GM21528 (cell line): ENCODE measurements at regions not wholly inside any gene's neighbourhood (a gene's known extent, or its start where the extent isn't known, plus 50 kb on each side); places are given as distances from the start of the nearest gene placed in this dataset.
"Not testable (repeated sequence)": the region's sequence is repeated elsewhere in the genome, so short reads cannot be mapped to it uniquely, and the experiment has no call there.

Experiments
- ATAC-seq: cut with Tn5 transposase; IDR thresholded peaks from one replicate; pipeline ENCODE4 v1.9.1; 2021; ENCODE audit warnings: mild to moderate bottlenecking, moderate library complexity; ENCODE audit not compliant: unreplicated experiment, low FRiP score

GRCh38 chr3:178120367-178120766 lies 415.9 kb upstream of the KCNMB2 start:
- ATAC-seq, result no peak

- no peak for ATAC-seq
These were observed 409.6 kb upstream of the KCNMB2 start for GRCh38 chr3:178126686-178127085.

GRCh38 chr3:178127221-178127620 lies 409.0 kb upstream of the KCNMB2 start:
- no peak for ATAC-seq

- ATAC-seq, result no peak
These were observed 407.1 kb upstream of the KCNMB2 start for GRCh38 chr3:178129109-178129508.

GRCh38 chr3:178131801-178132200 lies 404.4 kb upstream of the KCNMB2 start:
- no peak for ATAC-seq

GRCh38 chr3:178137206-178137605 lies 399.0 kb upstream of the KCNMB2 start:
- no peak for ATAC-seq

GRCh38 chr3:178137831-178138230 lies 398.4 kb upstream of the KCNMB2 start:
- ATAC-seq, result no peak

- no peak for ATAC-seq
These were observed 397.1 kb upstream of the KCNMB2 start for GRCh38 chr3:178139116-178139515.

- no peak for ATAC-seq
These were observed 395.5 kb upstream of the KCNMB2 start for GRCh38 chr3:178140531-178141304.

- not testable (repeated sequence) for ATAC-seq
These were observed 394.9 kb upstream of the KCNMB2 start for GRCh38 chr3:178141305-178141684.

GRCh38 chr3:178146406-178146831 lies 389.8 kb upstream of the KCNMB2 start:
- no peak for ATAC-seq

GRCh38 chr3:178147001-178147400 lies 389.2 kb upstream of the KCNMB2 start:
- ATAC-seq, result no peak

GRCh38 chr3:178152031-178152806 lies 384.0 kb upstream of the KCNMB2 start:
- no peak for ATAC-seq

- no peak for ATAC-seq
These were observed 383.2 kb upstream of the KCNMB2 start for GRCh38 chr3:178152988-178153387.

GRCh38 chr3:178155521-178155920 lies 380.7 kb upstream of the KCNMB2 start:
- ATAC-seq, result no peak

GRCh38 chr3:178156301-178156700 lies 379.9 kb upstream of the KCNMB2 start:
- no peak for ATAC-seq

GRCh38 chr3:178159691-178160220 lies 376.5 kb upstream of the KCNMB2 start:
- ATAC-seq, result no peak

GRCh38 chr3:178169421-178169820 lies 366.8 kb upstream of the KCNMB2 start:
- ATAC-seq, result no peak

- ATAC-seq, result no peak
These were observed 365.3 kb upstream of the KCNMB2 start for GRCh38 chr3:178170698-178171535.

GRCh38 chr3:178172121-178172520 lies 364.1 kb upstream of the KCNMB2 start:
- ATAC-seq, result no peak
